NCI-H1694 treated with DMSO at 0.1 percent for 48 hours (cell line): ENCODE measurements at regions not wholly inside any gene's neighbourhood (a gene's known extent, or its start where the extent isn't known, plus 50 kb on each side); places are given as distances from the start of the nearest gene placed in this dataset.
A peak's percentile ranks its signal among the peaks of the same experiment; 100 is the strongest.
"Not testable (repeated sequence)": the region's sequence is repeated elsewhere in the genome, so short reads cannot be mapped to it uniquely, and the experiment has no call there.

Experiments
- DNase-seq: peaks from one replicate; lab custom pipeline; 2025; lab: John Stamatoyannopoulos, UW

DNA sequence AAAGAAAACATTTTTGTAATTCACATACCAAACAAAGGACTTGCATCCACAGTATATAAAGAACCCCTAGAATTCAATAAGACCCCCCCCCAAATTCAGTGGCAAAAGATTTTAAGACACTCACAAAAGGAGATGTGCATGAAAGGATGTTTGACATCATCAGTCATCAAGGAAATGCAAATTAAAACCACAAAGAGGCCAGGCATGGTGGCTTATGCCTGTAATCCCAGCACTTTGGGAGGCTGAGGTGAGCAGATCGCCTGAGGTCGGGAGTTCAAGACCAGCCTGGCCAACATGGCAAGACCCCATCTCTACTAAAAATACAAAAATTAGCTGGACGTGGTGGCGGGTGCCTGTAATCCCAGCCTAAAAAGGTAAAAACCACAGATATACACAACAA is 61.3 kb downstream of the AIPL1 start:
- DNase-seq: not testable (repeated sequence)

DNA sequence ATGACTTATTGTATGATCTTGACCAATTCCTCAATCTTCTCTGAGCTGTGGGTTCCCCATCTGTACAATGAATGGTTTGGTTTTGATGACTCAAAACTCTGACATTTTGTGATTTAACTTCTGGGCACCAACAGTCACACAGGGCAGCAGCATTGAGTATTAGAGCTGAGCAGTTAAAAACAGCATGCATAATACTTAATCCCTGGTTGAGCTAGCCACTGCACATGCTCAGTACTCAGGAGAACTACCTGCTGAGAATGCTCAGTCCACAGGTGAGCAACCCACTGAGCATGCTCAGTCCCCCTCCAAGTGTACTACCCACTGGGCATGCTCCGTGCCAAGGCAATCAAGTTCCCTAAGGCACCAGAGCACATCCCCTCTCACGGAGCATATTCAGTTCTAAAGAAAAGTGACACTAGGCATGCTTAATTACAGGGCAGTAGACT is 68.7 kb downstream of the AIPL1 start:
- no peak for DNase-seq

DNA sequence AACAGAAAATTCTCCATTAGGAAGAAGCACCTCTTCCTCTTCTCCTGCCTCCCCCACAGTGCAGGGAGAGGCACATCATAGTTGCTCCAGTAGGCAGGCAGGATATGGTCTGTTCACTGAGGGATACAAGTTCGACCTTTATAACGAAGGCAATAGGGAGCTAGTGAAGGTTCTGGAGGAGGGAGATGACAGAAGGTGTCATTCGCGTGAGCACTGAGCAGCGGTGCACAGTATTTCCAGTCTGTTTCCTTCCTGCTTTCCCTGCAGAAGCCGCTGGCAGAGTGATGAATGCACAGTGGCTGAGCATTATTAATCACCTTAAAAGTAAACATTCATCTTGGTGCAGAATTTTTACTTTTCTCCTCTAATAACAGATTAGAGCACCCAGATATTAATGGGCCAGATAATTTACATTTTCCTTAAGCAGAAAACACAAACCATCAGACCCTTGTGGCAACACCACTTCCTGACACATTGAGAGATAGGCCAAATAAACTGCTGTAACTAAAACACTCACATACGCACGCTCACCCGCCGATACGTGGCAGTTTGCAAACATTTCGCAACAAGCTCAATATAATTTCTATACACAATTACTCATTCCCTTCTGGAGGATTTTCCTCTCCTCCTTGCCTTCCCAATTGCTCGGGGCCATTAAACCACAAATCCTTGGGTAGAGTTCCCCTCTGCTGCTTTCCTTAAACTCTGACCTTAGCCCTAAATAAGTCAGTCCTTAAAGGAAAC is 69.5 kb downstream of the AIPL1 start:
- DNase-seq: no peak

DNA sequence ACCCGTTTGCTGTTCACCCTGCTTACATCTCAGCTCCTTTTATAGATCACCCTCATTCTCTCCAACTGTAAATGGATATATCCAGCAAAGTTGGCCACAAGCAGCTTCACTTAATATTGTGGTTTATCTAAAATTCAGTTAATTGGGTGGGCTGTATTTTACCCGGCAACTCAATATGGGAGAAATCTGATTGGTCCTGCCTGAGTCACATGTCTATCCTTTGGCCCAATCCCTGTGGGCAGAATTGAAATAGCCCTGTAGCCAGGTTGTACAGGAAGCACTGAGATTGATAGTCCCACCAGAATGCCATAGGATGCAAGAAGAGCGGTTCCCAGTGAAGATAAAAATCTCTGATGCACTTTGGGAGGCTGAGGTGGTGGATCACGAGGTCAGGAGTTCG is 73.2 kb downstream of the AIPL1 start:
- no peak for DNase-seq

DNA sequence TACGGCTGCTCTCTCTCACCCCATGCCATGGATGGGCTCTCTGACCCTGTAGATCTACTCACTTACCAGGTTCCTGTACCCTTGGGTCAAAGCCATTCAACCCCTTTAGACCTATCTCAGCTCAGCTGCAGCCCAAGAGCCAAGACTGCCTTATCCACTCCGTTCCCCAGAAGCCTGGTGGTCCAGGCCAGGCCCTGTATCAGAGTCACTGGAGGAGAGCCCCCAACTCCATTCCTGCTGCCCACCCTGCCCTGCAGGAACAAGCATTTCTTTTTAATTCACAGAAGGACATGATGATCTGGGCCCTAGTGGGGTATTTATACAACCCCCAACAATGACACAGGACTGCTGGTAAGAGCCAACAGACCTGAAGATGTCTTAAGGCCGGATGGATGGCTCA is 76.8 kb downstream of the AIPL1 start:
- DNase-seq: no peak

DNA sequence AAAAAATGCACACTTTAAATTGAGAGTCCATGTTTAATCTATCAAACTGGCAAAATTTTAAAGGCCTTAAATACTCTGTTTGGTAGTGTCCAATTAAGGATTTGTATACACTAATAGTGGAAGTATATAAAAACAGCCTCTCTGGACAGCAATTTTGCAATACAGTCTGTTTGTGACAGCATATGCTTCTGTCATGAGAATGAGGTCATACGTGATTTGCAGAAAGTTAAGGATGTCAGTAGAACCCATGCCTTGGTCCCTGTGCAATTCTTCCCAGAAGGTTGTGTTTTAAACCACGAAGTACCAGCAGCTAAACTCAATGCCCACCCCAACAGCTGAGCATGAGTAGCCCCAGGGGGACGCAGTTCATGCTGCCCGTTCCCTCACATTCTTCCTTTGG is 78.4 kb downstream of the AIPL1 start:
- DNase-seq: no peak

DNA sequence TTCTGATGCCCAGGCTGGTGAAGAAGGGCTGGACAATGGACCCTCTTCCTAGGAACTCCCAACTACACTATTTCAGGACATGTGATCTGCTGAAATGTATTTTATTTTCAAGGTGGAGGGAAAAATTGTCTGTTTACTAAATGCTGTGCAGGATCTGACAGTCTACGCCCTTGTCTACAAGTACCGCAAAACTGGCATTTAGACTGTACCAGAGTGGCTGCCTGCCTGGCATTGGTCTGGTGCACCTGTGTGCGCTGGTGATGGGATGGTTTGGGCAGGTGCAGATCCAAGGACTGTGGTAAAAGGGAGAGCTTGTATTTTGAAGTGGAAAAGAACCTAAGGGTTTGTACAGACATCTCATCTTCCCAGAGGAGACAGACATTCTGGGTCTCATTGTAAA is 79.7 kb downstream of the AIPL1 start:
- no peak for DNase-seq

DNA sequence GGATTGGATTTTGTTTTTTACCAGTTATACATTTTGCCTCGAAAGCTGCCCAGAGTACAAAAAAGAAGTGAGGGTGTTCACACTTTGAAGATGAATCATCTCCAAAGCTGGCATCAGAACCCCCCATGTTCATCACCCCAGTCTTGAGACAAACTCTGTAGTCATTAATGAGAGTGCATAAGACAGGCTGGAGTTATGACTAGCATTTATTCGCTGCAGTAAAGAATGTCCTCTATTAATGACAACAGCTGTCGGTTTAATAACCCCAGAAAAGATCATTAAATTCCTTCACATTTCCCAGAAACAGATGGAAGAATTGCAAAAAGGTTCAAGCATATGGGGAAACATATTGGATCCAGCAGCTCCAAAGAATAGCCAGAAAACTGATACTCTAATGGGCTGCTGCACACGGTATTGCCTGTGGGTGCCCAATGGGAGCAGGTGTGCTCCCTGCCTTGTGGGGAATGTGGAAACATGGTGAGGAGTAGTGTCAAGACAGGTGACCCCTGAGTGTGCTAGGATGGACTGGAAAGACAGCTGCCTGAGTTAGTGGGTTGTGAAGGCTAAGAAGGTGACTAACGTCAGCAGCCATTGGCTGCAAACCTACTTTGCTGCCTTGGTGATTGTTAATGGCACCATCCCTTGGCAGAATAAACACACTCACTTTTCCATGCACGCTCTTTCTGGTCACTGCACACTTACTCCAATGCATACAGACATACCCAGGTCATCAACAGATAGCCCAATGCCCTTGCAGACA is 81.9 kb downstream of the AIPL1 start:
- DNase-seq: peak; percentile 62

DNA sequence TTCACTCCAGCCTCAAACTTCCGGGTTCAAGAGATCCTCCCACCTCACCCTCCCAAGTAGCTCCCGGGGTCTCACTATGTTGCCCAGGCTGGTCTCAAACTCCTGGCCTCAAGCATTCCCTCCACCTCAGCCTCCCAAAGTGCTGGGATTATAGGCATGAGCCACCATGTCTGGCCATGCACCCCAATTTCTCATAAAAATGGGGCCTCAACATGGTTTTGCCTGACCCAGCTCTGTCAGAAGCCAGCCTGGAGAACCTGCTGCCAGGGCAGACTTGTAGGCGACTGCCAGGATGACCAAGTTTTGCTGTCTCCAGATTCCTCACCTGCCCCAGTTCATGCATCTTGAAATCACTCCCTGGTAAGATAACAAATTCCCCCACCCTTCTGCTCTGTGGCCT is 82.9 kb downstream of the AIPL1 start:
- DNase-seq: no peak

DNA sequence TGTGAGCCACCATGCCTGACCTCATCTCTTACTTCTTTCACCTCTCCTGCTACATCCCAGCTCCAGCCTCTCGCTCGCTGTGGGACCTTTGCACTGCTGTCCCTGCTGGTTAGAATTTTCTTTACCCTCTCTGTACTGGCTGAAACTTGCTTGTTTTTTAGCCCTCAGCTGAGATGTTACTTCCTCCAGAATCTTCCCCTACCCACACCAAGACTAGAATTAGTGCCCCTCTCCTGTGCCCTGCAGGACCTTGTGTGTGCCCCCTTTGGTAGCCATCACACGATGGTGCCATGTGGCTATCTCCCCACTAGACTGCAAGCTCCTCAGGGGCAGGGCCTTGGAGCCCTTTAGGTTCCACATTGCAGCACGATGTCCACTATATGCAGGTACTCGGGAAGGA is 84.1 kb downstream of the AIPL1 start:
- DNase-seq: no peak

DNA sequence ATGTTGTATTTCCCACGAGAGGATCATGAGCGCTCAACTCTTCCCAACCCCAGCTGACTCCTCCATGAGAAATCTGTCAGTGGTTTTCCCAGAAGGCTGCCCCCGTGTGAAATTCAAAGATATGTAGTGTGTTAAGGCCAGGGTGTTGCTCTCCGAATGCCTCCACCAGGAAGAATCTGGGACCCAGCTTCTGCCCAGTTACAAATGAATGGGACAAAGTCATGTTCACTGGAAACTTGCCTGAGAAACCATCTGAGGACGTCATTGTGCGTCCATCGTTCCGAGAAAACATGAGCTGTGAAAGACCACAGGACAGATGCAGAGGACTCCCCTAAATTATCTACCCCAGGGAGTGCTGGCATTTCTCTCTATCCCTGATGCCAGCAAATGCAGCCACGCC is 86.0 kb downstream of the AIPL1 start:
- DNase-seq: no peak

DNA sequence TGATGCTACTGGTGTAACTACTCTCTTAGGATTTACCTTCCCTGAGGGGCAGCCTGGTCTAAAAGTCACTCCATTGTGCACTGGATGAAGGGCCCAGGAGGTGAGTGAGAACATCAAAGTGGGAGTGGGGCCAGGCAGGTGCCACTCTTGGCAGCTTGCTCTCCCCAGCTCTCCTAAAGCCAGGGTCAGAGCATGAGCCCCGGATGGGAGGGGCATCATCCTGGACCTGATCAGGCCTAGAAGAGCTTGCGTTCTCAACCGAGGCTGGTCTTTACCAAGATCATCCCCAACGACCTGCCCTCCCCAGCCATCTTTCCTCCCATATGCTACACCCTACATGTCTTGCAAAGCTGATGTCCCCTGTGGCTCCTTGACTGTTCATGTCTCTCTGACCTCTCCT is 87.1 kb downstream of the AIPL1 start:
- no peak for DNase-seq

DNA sequence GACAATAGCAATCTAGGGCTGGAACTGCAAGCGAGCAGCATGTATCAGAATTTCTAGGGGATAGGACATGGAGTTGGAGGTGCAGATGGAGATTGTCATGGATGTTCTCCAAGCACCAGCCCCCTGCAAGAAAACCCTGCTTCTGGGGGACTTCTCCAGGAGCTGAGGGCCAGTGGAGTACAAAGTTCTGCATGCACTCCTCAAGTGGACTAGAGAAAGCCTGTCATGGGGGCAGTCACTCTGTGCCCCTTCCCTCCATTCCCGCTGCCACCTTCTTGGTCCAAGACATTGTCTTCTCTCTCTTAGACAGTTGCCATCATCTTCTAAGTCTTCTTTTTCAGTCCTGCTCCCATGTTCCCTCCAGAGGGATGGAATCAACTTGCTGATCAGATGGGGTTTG is 87.9 kb downstream of the AIPL1 start:
- DNase-seq: no peak

DNA sequence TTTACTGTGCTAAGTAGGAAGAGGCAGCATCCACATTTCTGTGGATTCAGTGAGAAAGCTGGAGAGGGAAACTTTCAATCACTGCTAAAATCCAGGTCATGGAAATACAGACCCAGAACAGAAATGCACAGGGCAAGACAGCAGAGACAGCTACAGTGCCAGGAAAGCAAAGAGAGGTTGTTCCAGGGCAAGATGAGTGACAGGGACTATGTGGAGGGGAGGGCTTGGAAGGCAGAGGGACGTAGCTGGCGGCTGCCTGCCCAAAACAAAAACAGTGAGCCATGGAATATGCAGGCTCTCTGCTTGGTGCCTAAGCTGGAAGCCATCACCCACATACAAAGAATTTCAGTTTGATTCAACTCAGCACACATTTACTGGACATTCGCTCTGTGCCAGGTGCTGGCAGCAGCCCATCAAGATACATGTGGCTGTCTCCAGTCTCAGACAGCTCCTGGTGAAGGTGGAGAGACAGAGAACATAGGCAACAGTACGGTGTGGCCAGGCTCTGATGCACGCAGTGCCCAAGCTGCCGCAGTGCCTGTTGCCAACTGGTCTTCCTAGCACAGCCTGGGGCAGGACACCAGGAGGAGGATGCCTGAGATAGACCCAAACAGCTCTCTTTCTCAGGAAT is 88.7 kb downstream of the AIPL1 start:
- no peak for DNase-seq

DNA sequence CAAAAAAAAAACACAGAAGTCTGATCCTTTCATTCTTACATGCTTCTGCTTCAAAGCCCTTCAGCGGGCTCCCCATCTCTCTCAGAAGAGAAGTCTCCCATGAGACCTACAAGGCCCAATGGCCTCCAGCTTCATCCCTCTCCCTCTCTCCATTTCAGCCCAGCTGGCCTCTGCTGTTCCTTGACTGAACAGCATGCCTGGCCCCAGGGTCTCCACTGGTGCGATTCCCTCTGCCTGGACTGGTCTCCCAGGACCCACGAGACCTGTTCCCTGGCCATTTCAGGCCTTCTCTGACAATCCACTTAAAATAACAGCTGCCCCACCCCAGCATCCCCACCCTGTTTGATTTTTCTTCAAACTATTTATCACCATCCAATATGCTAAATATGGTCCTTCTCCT is 91.2 kb downstream of the AIPL1 start:
- no peak for DNase-seq

DNA sequence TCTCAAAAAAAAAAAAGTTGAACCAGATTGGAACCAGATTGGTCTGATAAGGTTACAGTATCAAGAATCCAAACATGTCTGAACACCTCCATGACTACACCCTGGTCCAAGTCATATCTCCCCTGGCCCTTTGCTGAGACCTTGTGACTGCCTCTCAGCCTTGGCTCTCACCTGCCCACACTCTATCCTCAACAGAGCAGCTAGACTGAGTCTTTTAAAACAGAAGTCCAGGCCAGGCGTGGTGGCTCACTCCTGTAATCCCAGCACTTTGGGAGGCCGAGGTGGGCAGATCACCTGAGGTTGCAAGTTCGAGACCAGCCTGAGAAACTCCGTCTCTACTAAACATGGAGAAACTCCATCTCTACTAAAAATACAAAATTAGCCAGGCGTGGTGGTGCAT is 91.7 kb downstream of the AIPL1 start:
- no peak for DNase-seq

DNA sequence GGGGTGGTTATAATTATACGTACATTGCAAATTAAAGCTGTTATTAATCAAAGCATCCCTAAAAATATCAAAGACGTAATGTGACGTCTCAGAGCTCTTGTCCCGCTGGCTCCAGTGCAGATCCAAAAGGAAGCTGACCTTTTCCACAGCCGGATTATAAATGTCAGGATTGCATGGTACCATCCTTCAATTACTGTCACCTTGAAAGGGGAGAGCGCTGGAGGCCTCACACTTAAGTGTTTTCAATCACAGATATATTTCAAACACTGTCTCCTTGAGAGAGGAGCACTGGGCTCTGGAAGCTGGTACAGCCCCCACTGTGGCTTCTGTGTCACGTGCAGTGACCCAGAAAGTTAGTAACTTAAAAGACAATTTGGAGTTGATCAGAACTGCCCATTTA is 94.2 kb downstream of the AIPL1 start:
- no peak for DNase-seq

DNA sequence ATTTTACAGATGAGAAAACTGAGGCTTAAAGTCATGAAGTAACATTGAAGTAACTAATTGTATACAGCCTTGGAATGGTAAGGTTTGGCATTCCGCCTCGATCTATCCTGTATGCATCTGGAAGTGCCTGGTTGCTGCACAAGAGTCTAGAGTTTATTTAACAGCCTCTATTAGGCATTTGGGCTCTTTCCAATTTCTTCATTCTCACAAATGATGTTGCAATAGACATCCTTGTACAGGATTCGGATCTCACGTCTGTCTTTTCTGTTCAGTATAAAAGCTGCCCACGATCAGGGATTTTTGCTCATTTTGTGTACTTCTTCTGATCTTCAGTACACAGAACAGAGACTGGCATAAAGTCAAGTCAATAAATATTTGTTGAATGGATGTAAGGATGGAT is 100.5 kb downstream of the AIPL1 start:
- DNase-seq: no peak

DNA sequence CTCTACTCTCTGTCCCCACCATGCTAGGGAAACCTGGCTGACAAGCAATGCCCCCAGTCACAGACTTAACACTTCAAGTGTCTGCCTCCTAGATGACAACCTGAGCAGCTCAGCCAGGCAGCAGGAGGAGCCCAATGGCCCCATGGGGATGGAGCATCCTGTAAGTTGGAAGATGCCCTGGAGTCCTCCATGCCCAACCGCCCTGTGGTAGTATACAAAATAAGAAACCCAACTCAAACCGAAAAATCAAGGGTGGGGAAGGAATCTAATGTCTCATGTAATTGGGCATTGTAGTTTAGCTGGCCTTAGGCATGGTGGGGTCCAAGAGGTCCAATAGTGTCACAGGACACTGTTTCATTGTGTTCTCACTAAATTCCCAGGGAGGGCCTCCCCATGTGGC is 104.0 kb downstream of the AIPL1 start:
- DNase-seq: no peak

DNA sequence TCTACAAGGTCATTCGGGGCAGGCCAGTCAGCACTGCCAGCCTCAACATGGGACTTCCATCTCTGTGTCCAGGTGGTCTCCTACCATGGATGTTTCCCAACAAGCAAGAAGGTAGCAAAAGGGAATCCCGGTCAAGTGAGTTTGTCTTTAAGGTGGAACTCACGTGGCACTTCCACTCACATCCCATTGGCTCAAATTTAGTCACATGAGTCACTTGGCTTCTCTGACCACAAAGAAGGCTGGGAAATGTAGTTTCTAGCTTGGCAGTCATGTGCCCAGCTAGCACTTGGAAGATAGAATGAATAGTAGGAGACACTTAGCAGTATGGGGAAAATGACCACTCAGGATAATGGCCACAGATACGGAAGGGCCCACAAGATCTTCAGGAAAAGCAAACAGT is 106.6 kb downstream of the AIPL1 start:
- no peak for DNase-seq

DNA sequence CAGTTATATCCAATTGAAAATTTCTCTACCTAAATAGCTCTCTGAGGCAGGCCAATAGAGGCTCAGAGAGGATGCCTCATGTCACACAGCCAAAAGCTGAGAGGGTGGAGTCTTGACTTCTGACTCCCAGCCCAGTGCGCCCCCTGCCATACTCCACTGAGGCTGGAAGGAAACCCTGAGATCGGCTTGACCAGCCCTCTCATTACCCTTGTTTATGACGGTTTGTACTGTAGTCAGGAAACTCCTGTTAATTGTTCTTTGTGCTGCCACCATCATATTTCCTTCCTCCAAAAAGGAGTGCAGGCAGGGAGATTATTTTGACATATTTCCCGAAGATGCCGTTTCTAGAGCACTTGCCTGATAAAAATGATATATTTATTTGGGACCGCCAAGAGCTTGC is 107.9 kb downstream of the AIPL1 start:
- DNase-seq: no peak

DNA sequence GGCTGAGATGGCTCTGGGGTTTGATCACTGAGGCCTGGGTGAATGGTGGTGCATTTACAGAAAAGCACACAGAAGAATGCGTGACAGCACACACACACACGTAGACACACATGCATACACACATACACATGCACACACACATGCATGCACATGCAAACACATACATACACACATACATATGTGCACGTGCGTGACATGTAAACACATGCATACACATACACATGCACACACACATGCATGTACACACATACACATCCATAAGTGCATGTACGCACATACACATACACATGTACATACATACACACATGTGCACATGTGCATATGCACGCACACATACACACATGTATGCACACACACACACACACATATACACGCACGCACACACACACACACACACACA is 108.4 kb downstream of the AIPL1 start:
- DNase-seq: no peak

DNA sequence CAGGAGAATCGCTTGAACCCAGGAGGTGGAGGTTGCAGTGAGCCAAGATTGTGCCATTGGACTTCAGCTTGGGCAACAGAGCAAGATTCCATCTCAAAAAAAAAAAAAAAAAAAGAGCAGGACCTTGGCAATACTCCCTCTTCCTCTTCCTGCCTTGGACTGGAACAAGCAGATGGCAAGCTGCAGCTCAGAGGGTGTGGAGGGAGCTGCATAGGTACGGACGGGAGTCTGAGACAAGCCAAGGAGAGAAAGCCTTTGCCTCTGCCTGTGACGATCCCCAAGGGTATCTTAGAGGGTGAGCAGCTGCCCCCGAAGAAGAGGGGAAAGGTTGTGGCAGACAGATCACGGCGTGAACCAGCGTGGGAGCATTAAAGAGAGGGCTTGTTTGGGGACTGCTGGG is 109.2 kb downstream of the AIPL1 start:
- DNase-seq: no peak
